CD1c-positive myeloid dendritic cell (primary cell): ENCODE measurements at regions not wholly inside any gene's neighbourhood (a gene's known extent, or its start where the extent isn't known, plus 50 kb on each side); places are given as distances from the start of the nearest gene placed in this dataset.

Source experiments
- DNase-seq: peaks from one replicate; pipeline ENCODE4 v3.0.0-alpha.2; 2016; ENCODE audit errors: extremely low spot score

DNA sequence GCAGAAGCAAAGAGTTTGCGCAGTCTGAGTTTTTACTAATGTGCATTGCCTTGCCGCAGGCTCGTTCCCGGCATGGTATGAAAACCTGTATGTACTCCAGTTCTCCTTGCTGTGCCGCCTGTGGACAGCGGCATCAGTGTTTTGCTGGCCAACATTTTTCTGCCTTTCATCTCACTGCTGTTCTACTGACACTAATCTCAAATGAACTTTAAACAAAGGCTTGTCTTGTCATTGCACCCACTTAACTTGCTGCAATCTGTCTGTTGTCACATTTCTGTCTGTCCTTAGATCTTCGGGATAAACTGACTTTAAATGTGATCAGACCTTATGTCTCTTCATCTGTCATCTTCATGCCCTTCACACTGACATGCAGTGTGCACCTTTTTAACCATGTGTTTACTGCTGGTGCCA lies 71.7 kb upstream of the ZNRF2 start:
- DNase-seq, result no peak

DNA sequence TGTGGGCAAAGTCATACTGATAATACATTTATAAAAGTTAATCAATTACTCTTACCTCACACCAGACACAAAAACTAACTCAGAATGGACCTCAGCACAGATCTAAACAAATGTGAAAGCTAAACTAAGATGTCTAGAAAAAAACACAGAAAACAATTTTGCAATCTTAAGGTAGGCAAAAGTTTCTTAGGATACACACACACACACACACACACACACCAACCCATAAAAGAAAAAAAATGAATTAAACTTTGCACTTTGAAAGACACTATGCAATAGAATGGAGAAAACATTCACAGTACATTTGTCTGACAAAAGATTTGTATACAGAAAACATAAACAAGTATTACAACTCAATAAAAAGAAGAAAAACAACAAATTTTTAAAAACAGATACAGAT lies 70.8 kb upstream of the ZNRF2 start:
- DNase-seq, result no peak

DNA sequence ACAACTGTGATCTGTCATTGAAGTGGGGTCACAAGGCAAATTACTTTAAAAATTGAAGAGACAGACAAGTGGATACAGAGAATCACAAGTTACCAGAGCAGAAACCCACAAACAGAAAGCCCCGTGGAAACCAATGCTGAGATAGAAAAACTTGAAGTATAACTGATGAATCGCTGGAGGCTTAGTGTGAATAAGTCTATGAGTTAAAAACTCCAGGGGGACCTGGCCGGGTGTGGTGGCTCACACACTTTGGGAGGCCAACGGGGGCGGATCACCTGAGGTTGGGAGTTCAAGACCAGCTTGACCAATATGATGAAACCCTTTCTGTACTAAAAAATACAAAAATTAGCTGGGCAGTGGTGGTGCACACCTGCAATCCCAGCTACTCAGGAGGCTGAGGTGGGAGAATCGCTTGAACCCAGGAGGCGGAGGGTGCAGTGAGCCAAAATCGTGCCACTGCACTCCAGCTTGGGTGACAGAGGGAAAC lies 69.7 kb upstream of the ZNRF2 start:
- no peak for DNase-seq

- DNase-seq, result peak; percentile 8
Measured at GRCh38 chr7:30221764-30222163, 62.6 kb upstream of the ZNRF2 start.

DNA sequence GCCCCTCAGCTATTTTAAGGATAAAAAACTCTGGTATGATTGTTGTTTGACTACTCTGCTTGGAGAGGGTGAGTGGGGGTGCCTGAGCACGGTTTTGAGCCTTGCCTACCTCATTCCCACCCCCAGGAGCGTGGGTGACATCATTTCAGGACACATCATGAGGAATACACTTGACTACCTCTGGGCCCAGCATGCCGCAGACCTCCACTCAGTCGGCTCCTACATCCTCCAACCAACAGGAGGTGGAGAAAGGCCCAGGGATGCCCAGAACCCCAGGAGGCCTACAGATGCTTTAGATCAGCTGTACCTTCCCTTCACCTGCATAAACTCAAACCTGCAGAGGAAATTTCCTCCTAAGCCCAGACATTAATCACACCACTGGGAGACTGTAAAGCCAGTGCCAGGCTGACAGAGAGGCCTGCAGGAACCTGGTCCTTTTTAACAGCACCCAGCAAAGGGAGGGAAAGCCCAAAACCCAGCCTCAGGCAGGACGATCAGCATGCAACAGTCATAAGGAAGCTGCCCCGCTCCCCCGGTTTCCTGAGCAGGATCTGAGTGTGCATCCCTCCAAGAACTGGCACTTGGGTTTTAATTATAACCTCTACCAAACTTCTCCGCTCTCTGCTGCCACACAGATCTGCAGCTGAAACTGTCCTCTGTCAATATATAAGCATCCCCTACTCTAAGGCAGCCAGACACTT lies 61.7 kb upstream of the ZNRF2 start:
- peak; percentile 26 for DNase-seq

DNA sequence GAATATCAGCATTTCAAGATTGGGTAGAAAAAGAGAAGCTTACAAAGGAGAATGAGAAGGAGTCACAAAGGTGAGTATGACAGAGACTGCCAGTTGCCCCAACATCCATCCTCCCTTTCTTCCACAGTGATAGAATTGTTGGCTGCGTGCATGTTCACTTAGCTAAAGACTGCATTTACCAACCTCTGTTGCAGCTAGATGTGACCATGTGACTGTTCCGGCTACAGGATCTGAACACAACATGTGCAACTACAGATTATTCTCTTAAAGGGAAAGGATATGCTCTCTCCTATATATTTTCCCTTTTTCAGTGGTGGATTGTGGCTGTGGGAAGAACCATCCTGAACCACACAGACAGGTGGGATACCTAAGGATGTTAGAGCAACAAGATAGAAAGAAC lies 60.5 kb upstream of the ZNRF2 start:
- DNase-seq, result no peak

GRCh38 chr7:30224511-30225062 lies 59.8 kb upstream of the ZNRF2 start:
- peak; percentile 92 for DNase-seq

DNA sequence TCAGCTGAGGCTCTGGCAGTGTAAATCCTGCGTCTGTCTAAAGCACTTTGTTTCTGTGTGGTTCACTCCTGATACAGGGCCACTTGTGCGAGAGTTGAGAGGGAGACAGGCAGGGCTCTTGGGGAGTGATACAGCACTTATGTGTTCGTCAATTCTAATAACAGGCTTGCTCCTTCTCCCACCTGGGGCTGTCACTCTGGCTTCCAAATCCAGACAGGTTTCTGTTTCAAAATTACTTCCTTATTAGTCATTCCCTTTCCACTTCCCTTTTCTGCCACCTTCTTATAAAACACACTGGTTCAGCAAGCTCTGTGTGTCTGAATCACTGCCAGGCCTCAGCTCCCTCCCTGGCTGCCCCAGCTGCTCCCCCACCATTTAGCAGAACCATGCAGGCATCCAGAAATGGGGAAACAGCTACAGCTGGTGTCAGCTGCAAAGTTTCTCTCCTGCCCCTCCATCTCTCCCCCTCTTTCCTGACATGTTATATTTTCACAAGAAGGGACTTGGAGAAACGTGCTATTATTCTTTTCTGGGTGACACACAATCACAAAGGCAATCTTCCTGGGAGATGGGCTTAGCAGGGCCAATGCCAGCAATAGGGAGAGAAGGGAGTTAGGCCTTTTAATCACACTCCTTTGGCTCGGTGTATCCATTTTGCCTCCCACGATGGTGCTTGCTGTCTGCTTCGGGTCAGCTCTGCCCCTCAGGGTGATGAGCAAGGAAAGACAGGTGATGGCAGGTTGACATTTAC lies 58.4 kb upstream of the ZNRF2 start:
- peak; percentile 95 for DNase-seq

DNA sequence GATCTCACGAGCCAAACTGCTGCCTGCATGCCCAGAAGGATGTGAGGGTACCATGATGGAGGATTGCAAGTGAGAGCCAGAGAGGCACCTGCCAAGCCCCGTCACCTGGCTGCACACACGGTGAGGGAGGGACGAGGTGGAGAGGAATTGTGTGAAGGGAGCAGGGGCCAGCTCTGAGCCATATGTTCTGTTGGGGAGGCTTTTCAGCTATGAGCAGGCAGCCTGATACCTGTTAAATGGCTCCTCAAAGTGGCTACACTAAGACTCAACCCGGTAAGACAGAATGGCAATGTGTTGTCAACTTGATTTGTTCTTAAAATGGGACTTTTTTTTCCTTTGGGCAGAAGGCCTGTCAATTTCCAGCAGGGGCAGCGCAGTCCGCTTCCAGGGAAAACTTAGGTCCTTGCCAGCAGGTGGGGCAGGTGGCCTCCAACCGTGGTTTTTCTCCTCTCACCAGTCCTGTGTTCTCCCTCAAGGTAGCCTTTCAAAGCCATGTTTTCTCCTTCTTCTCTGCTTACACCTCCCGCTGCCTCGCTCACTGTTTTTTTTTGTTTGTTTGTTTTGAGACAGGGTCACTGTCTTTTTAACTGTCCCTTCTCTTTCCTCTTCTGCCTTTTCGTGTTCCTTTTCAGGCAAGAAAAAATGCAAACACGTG lies 57.7 kb upstream of the ZNRF2 start:
- no peak for DNase-seq

- DNase-seq, result no peak
Measured at GRCh38 chr7:30231271-30231670, 53.1 kb upstream of the ZNRF2 start.

DNA sequence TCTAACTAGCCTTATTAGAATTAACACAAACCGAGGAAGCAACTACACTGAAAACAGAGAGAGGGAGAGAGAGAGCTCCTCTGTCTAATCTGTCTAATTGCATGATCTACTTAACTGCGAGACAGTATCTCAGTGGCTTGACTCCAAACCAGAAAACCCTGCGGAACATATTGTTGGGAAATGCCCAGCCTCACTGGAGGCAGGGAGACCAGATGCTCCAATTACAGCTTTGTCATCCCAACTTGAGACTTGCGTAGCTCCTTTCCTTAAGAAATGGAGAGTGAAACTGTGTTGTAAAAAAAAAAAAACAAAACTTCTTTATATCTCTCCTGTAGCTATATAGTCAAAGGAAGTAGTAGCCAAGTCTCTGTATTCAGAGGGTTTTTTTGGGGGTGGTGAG lies 52.0 kb upstream of the ZNRF2 start:
- DNase-seq, result no peak
